RPMI8226 (cell line): ENCODE measurements at regions not wholly inside any gene's neighbourhood (a gene's known extent, or its start where the extent isn't known, plus 50 kb on each side); places are given as distances from the start of the nearest gene placed in this dataset.

Source experiments
- DNase-seq: peaks from one replicate; pipeline ENCODE4 v3.0.0-alpha.2; 2015

- DNase-seq = no peak
Measured at GRCh38 chrX:121102101-121102500, 54.7 kb downstream of the GLUD2 start.

- no peak for DNase-seq
Measured at GRCh38 chrX:121103381-121103780, 56.0 kb downstream of the GLUD2 start.

- no peak for DNase-seq
Measured at GRCh38 chrX:121106484-121107235, 59.2 kb downstream of the GLUD2 start.

GRCh38 chrX:121109986-121110385 lies 62.6 kb downstream of the GLUD2 start:
- no peak for DNase-seq

GRCh38 chrX:121110536-121110935 lies 63.1 kb downstream of the GLUD2 start:
- no peak for DNase-seq

- DNase-seq = no peak
Measured at GRCh38 chrX:121114691-121115090, 67.3 kb downstream of the GLUD2 start.

- DNase-seq = no peak
Measured at GRCh38 chrX:121120690-121121605, 73.5 kb downstream of the GLUD2 start.

- no peak for DNase-seq
Measured at GRCh38 chrX:121122332-121122731, 74.9 kb downstream of the GLUD2 start.

- no peak for DNase-seq
Measured at GRCh38 chrX:121128925-121129877, 81.8 kb downstream of the GLUD2 start.

- no peak for DNase-seq
Measured at GRCh38 chrX:121132675-121133074, 85.3 kb downstream of the GLUD2 start.

GRCh38 chrX:121135488-121136207 lies 88.2 kb downstream of the GLUD2 start:
- no peak for DNase-seq

GRCh38 chrX:121146059-121146628 lies 98.7 kb downstream of the GLUD2 start:
- no peak for DNase-seq

- DNase-seq = no peak
Measured at GRCh38 chrX:121150217-121150616, 102.8 kb downstream of the GLUD2 start.

GRCh38 chrX:121151293-121151692 lies 103.9 kb downstream of the GLUD2 start:
- no peak for DNase-seq

GRCh38 chrX:121154858-121155404 lies 107.5 kb downstream of the GLUD2 start:
- no peak for DNase-seq

GRCh38 chrX:121160987-121161386 lies 113.6 kb downstream of the GLUD2 start:
- DNase-seq = no peak

GRCh38 chrX:121161501-121161933 lies 114.1 kb downstream of the GLUD2 start:
- no peak for DNase-seq

- no peak for DNase-seq
Measured at GRCh38 chrX:121163443-121163842, 116.0 kb downstream of the GLUD2 start.

GRCh38 chrX:121165930-121166359 lies 118.5 kb downstream of the GLUD2 start:
- no peak for DNase-seq

- DNase-seq = no peak
Measured at GRCh38 chrX:121169099-121170035, 122.0 kb downstream of the GLUD2 start.
